Hepatic stellate cell (primary cell): ENCODE measurements at regions not wholly inside any gene's neighbourhood (a gene's known extent, or its start where the extent isn't known, plus 50 kb on each side); places are given as distances from the start of the nearest gene placed in this dataset.

Experiments used
- DNase-seq: peaks from one replicate; pipeline ENCODE4 v3.0.0; 2011; ENCODE audit warnings: low spot score

- peak; percentile 46 for DNase-seq
Observed at GRCh38 chr12:19018302-19018970, 111.1 kb upstream of the PLEKHA5 start.

- DNase-seq: no peak
Observed at GRCh38 chr12:19021240-19021639, 108.3 kb upstream of the PLEKHA5 start.

- no peak for DNase-seq
Observed at GRCh38 chr12:19021646-19022045, 107.9 kb upstream of the PLEKHA5 start.

DNA sequence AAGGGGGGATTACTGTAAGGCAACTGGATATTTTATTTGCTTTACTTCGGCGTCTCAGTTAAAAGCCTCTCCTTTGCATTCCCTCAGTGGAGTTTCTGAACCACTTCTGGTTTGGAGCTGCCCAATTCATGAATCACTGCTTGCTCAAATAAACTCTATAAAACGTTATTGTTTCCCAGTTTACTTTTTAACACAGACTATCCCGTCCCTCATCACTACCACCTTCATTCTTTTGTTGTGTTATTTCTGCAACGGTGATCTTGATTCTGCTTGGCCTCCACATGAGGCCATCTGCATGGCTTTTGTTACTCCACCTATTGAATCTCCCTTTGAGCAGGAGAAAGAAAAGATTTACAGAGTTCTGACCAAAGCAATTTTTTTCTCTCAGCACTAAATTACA, 104.0 kb upstream of the PLEKHA5 start:
- no peak for DNase-seq

- no peak for DNase-seq
Observed at GRCh38 chr12:19026034-19026433, 103.5 kb upstream of the PLEKHA5 start.

DNA sequence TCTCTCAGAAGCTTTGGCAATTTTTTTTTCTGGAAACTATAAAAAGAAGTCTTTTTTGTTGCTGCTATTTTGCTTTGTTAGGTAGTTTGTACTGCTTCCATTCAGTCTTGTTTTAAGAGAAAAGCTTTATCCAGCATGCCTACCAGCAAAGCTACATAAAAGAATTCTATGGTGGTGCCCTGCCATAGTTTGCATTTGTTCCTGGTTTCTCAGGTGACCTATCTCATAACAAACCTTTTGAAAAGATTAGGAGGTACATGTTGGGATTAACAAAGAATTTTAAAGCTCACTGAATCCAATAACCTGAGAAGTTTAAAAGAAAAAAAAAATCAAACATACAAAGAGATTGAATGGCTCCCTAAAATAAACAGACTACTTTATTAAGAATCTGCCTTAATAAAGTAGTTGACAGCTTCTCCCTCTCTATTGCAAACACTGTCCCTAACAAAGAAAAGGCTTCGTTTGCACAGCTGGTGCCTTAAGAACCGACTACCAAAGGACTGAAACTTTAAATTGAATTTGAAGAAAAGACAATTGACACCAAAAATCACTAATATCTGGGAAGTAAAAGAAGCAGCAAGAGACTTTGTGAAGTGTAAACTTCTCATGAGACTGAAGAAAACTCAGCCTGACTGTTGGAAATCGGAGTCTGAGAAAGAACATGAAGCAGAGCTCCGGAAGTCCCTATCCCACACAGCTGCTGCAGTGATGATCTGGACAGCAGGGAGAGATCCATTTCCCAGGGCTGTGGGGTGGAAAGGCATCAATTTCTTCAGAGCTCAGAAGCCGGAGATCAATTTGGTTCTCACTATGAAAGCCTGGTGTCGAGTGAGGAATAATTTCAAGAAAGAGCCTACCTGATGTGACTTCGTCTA, 102.7 kb upstream of the PLEKHA5 start:
- no peak for DNase-seq

DNA sequence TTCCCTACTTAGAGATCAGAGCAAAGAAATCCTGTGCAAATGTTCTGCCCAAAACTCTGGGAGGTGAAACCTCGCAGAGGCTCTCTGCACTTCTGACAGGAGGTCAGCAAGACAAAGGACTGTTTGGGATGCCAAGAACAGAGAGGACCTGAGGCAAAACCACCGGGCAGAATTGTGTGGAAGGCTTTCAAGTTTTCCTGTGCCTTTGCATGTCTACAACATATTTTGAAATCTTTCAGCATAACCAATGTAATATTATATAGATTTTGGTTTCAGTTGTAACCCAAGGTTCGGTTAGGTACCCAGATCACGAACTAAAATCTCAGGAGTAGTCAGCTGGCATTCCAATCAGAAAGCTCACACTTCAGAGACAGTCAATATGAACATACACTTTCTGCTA, 99.4 kb upstream of the PLEKHA5 start:
- no peak for DNase-seq

GRCh38 chr12:19030603-19031002, 98.9 kb upstream of the PLEKHA5 start:
- DNase-seq: no peak

- peak; percentile 81 for DNase-seq
Observed at GRCh38 chr12:19031032-19031431, 98.5 kb upstream of the PLEKHA5 start.

DNA sequence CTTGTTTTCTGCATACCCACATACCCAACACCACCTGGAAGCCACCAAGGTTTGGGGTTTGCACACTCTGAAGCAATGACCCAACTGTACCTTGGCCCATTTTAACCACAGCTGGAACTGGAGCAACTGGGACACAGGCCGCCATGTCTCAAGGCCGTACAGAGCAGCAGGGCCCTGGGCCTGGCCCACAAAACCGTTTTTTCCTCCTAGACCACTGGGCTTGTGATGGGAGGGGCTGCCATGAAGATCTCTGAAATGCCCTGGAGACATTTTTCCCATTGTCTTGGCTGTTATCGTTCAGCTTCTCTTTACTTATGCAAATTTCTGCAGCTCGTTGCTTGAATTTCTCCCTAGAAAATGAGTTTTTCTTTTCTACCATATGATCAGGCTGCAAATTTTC, 96.7 kb upstream of the PLEKHA5 start:
- no peak for DNase-seq

GRCh38 chr12:19033244-19033643, 96.3 kb upstream of the PLEKHA5 start:
- no peak for DNase-seq

- DNase-seq: no peak
Observed at GRCh38 chr12:19034937-19035336, 94.6 kb upstream of the PLEKHA5 start.

DNA sequence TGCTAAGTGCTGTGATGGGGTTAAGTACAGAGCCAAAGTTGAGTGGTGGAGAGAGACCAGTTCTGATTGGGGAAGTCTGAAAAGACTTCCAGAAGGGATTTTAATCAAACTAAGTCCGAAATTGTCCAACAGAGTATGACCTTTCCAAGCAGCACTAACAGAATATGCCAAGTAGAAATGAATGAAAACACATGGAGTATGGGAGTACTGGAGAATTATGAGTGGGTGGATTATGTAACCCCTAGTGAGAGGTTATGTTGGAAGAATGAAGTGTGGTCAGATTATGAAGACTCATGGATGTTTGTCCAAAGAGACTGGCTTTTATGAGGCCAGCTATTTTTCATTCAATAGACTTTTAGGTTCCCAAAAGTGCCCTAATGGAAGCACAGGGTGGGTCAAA, 94.0 kb upstream of the PLEKHA5 start:
- DNase-seq: peak; percentile 12

GRCh38 chr12:19036673-19037357, 92.7 kb upstream of the PLEKHA5 start:
- DNase-seq: peak; percentile 7

DNA sequence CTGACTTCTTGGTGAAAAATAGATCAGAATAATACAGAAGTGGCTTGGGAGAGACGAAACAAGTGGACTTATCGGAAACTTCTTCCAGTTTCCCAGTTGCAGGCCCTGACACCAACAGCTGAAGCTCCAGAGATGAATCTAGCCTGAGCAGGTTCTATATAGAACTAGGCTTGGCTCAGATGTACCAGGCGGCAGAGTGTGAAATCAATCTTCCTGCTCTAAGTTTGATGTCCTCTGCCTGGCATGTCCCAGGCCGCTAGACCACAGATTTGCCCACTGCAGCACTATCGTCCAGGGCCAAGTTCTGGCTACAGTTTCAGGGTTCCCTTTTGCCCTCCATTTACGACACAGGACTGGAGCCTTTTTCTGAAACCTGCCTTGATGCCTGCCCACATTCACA, 91.3 kb upstream of the PLEKHA5 start:
- no peak for DNase-seq

DNA sequence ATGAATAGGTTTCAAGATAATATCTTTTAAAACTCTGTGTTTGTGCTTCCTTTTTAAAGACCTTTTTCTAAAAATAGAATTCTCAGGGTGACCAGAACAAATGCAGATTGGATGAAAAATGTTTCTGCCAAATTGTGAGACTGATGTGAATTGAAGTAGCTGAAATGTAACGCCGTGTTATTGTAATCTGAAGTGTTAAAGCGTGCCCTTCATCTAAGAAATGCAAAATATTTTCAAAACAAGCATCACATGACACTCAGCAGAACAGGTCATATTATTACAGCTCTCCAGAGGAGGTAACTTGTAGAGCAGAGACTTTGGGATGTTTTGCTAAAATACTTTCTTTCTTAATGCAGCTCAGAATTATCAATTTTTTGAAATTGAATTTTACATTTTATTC, 90.0 kb upstream of the PLEKHA5 start:
- no peak for DNase-seq

GRCh38 chr12:19042221-19042620, 87.3 kb upstream of the PLEKHA5 start:
- DNase-seq: no peak

DNA sequence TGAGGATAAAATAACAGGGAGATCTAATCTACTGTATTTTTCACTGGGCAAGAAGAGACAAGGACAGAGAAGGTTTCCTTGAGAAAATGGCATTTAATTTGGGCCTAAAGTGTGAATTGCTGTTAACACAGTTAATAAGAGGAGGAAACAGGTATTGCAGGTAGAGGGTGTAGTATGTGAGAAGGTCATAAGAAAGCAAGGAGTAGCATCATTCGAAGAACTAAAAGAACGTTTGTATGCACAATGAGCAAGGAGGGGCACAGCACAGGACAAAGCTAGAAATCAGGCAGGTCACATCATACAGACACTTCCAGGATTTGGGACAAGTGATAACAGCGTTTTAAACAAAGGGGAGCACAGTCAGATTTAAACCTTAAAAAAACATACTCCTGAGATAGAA, 85.1 kb upstream of the PLEKHA5 start:
- no peak for DNase-seq

- DNase-seq: no peak
Observed at GRCh38 chr12:19044891-19045290, 84.6 kb upstream of the PLEKHA5 start.

DNA sequence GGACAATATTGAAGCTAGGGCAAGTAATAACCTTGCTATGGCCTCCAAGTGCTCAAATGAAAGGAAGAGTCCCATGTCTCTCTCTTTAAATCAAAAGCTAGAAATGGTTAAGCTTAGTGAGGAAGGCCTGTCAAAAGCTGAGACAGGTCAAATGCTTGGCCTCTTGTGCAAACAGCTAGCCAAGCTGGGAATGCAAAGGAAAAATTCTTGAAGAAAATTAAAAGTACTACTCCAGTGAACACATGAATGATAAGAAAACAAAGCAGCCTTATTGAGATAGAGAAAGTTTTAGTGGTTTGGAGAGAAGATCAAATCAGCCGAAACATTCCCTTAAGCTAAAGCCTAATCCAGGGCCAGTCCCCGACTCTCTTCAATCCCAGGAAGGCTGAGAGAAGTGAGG, 84.1 kb upstream of the PLEKHA5 start:
- no peak for DNase-seq

DNA sequence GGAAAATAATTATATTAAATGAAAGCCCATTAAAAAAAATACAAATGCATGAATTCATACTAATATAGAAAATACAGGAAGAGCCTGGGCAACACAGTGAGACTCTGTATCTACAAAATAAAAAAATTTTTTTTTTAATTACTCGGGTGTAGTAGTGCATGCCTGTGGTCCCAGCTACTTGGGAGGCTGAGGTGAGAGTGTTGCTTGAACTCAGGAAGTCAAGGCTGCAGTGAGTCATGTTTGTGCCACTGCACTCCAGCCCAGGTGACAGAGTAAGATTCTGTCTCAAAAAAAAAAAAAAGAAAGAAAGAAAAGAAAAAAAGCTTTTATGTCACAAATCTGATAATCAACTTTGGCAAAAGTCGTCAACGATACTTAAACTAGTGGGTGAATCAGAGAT, 80.6 kb upstream of the PLEKHA5 start:
- DNase-seq: no peak

- no peak for DNase-seq
Observed at GRCh38 chr12:19052689-19053088, 76.8 kb upstream of the PLEKHA5 start.

- no peak for DNase-seq
Observed at GRCh38 chr12:19053218-19053617, 76.3 kb upstream of the PLEKHA5 start.
